ENCODE measurements at regions not wholly inside any gene's neighbourhood (a gene's known extent, or its start where the extent isn't known, plus 50 kb on each side); places are given as distances from the start of the nearest gene placed in this dataset.

GRCh38 chr9:79129865-79130480 lies 441.8 kb upstream of the TLE4 start:
- TF ChIP-seq GATA2 (IDR thresholded peaks at IDR 0.05; ENCODE audit: low read depth, low read length) (no peak), GATA3 (IDR thresholded peaks at IDR 0.05; ENCODE audit: low read depth, low read length) (no peak)

Measured in SH-SY5Y (cell line).